PC-3 (cell line): ENCODE measurements at regions not wholly inside any gene's neighbourhood (a gene's known extent, or its start where the extent isn't known, plus 50 kb on each side); places are given as distances from the start of the nearest gene placed in this dataset.
A peak's percentile ranks its signal among the peaks of the same experiment; 100 is the strongest.

Source experiments
- ATAC-seq: fragments of 200-7000 bp; cut with Tn5 transposase; 2 replicates; pipeline ENCODE4 v1.9.1; 2020; ENCODE audit warnings: mild to moderate bottlenecking, moderate library complexity
- BruUV-seq: library from RNA; stranded (reverse); fragments of 400-500 nt; replicated peaks from 2 replicates; lab custom pipeline; 2021; lab: Mats Ljungman, UMichigan
- CTCF ChIA-PET: fragments of 300-600 bp; sonication (Branson Sonifier 250); formaldehyde crosslinking; loops from one replicate; lab custom pipeline; 2022; ENCODE audit warnings: antibody characterized with exemption; lab: Charles Lee
- POLR2A ChIA-PET: fragments of 300-600 bp; sonication (Branson Sonifier 250); formaldehyde crosslinking; loops from one replicate; lab custom pipeline; 2022; ENCODE audit warnings: antibody characterized with exemption; ENCODE audit not compliant: unreplicated experiment; lab: Charles Lee
- DNase-seq: peaks from one replicate; pipeline ENCODE4 v3.0.0-alpha.2; 2015
- H2AFZ ChIP-seq: fragments of 300-600 bp; sonication (generic); 2 replicates; pipeline ENCODE4 v1.6.0; 2016; ENCODE audit warnings: antibody characterized with exemption, low read length
- H3F3A ChIP-seq: fragments of 300-600 bp; sonication (generic); one replicate; pipeline ENCODE4 v1.6.0; 2017; ENCODE audit warnings: antibody characterized with exemption, low read length, control low read depth, mild to moderate bottlenecking; ENCODE audit not compliant: unreplicated experiment
- H3K27ac ChIP-seq: fragments of 300-600 bp; sonication (generic); 2 replicates; pipeline ENCODE4 v1.5.1; 2016; ENCODE audit warnings: mild to moderate bottlenecking, low read length
- H3K27me3 ChIP-seq: fragments of 300-600 bp; sonication (generic); 2 replicates; pipeline ENCODE4 v1.6.1; 2016; ENCODE audit warnings: low read length, mixed read lengths
- H3K36me3 ChIP-seq: fragments of 300-600 bp; sonication (generic); 2 replicates; pipeline ENCODE4 v1.6.1; 2016; ENCODE audit warnings: low read depth, mixed run types, low read length, mixed read lengths
- H3K4me1 ChIP-seq: fragments of 300-600 bp; sonication (generic); 2 replicates; pipeline ENCODE4 v1.5.1; 2016; ENCODE audit warnings: low read length; ENCODE audit not compliant: insufficient read depth
- H3K4me2 ChIP-seq: fragments of 300-600 bp; sonication (generic); 2 replicates; pipeline ENCODE4 v1.6.0; 2016; ENCODE audit warnings: low read length
- H3K4me3 ChIP-seq: fragments of 300-600 bp; sonication (generic); 2 replicates; pipeline ENCODE4 v1.5.1; 2016; ENCODE audit warnings: mild to moderate bottlenecking, low read length, mixed read lengths
- H3K79me2 ChIP-seq: fragments of 300-600 bp; sonication (generic); 2 replicates; pipeline ENCODE4 v1.6.1; 2017; ENCODE audit warnings: low read length, mixed read lengths
- H3K9ac ChIP-seq: fragments of 300-600 bp; sonication (generic); 2 replicates; pipeline ENCODE4 v1.6.0; 2016; ENCODE audit warnings: mild to moderate bottlenecking, low read length
- H3K9me2 ChIP-seq: fragments of 300-600 bp; sonication (generic); replicated peaks from 2 replicates; pipeline ENCODE4 v1.6.1; 2016; ENCODE audit warnings: mixed run types, low read length, mixed read lengths
- H3K9me3 ChIP-seq: fragments of 300-600 bp; sonication (generic); 2 replicates; pipeline ENCODE4 v1.6.1; 2016; ENCODE audit warnings: low read length, mixed read lengths
- H4K20me1 ChIP-seq: fragments of 300-600 bp; sonication (generic); 2 replicates; pipeline ENCODE4 v1.6.1; 2016; ENCODE audit warnings: low read length, mixed read lengths
- CTCF ChIP-seq: fragments of 300-600 bp; sonication (generic); conservative IDR thresholded peaks from 2 replicates; pipeline ENCODE4 v1.5.1; 2017; ENCODE audit warnings: antibody characterized with exemption, low read depth, mild to moderate bottlenecking, low read length
- EZH2 ChIP-seq: fragments of 300-600 bp; sonication (generic); IDR thresholded peaks from one replicate; pipeline ENCODE4 v1.6.1; 2017; ENCODE audit warnings: antibody characterized with exemption, mild to moderate bottlenecking, low read length; ENCODE audit not compliant: unreplicated experiment
- EZH2phosphoT487 ChIP-seq: fragments of 300-600 bp; sonication (generic); IDR thresholded peaks from 2 replicates; pipeline ENCODE4 v1.6.1; 2018; ENCODE audit warnings: mild to moderate bottlenecking, antibody characterized with exemption, low read length, borderline replicate concordance
- intact Hi-C: fragments of 100-400 bp; cut with micrococcal nuclease; formaldehyde crosslinking; loops from 2 replicates; pipeline ENCODE4 v1.9.0; 2023

- ATAC-seq (peak; percentile 10; the same call in 1 of the 2 replicates), DNase-seq (peak; percentile 10)
- H4K20me1 ChIP-seq: peaks cover 6% of the 10 kb centered on the region; the same call in 1 of the 2 replicates
- ChIA-PET POLR2A (no interaction called here), CTCF (no interaction called here)
- H3K9me3 ChIP-seq: no peaks in the 10 kb centered on the region
- no peak overlapping the region for H3K27ac ChIP-seq
- no peak overlapping the region for H3K9ac ChIP-seq
- H3F3A ChIP-seq: no peaks in the 10 kb centered on the region
- H3K4me2 ChIP-seq: peak overlapping the region; percentile 40
- no TSS peak for BruUV-seq
- peaks cover 70% of the 10 kb centered on the region for H3K27me3 ChIP-seq
- no peak overlapping the region for H3K4me3 ChIP-seq
- H3K9me2 ChIP-seq: no peaks in the 10 kb centered on the region
- H3K4me1 ChIP-seq: no peaks in the 10 kb centered on the region
- H2AFZ ChIP-seq: no peak overlapping the region
- TF ChIP-seq CTCF (no peak), EZH2phosphoT487 (peak; percentile 68; the same call in 1 of the 2 replicates), EZH2 (peak; percentile 86)
- H3K36me3 ChIP-seq: no peaks in the 10 kb centered on the region
- intact Hi-C loops: no loop called here
- H3K79me2 ChIP-seq: no peaks in the 10 kb centered on the region
Observed at GRCh38 chr15:29570948-29571791, 251.1 kb downstream of the TJP1 start.

GRCh38 chr15:29570121-29570947 lies 251.9 kb downstream of the TJP1 start:
- Histone ChIP-seq H3K4me3 (peak overlapping the region; percentile 55), H4K20me1 (peaks cover 6% of the 10 kb centered on the region; the same call in 1 of the 2 replicates), H3K9me3 (no peaks in the 10 kb centered on the region), H3K9me2 (no peaks in the 10 kb centered on the region), H3K9ac (no peak overlapping the region), H3K4me2 (peak overlapping the region; percentile 70), H3F3A (no peaks in the 10 kb centered on the region), H3K27me3 (peaks cover 64% of the 10 kb centered on the region), H3K27ac (no peak overlapping the region), H2AFZ (peak overlapping the region; percentile 45; the same call in 1 of the 2 replicates), H3K4me1 (no peaks in the 10 kb centered on the region), H3K36me3 (no peaks in the 10 kb centered on the region), H3K79me2 (no peaks in the 10 kb centered on the region)
- ATAC-seq: peak; percentile 11; the same call in 1 of the 2 replicates
- CTCF ChIA-PET: no interaction called here
- DNase-seq: no peak
- intact Hi-C loops: no loop called here
- no TSS peak for BruUV-seq
- TF ChIP-seq EZH2phosphoT487 (peak; percentile 69; the same call in 1 of the 2 replicates), CTCF (no peak), EZH2 (peak; percentile 92)
- POLR2A ChIA-PET: no interaction called here
